ENCODE measurements at regions not wholly inside any gene's neighbourhood (a gene's known extent, or its start where the extent isn't known, plus 50 kb on each side); places are given as distances from the start of the nearest gene placed in this dataset.
A peak's percentile ranks its signal among the peaks of the same experiment; 100 is the strongest.
"Not testable (repeated sequence)": the region's sequence is repeated elsewhere in the genome, so short reads cannot be mapped to it uniquely, and the experiment has no call there.

DNA sequence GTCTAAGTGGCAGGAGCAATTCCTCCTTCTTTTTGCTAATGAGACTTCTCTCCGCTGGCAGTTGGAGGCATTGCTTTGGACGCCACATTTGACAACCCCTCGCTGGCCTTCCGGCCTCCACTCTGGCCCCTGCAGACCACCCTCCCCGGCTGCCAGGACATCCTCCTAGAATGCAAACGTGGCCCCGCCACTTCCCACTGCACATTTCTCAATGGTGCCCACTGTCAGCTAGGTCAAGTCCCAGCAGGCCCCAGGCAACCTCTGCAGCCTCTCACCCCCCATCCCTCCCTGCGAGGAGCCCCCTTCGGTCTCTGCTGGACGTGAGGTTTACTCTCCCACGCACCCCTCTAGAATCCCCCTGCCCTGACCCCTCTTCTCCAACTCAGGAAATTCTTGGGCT is 250.3 kb downstream of the FOXL1 start:
- no peak for DNase-seq (ENCODE audit: low read depth)

DNA sequence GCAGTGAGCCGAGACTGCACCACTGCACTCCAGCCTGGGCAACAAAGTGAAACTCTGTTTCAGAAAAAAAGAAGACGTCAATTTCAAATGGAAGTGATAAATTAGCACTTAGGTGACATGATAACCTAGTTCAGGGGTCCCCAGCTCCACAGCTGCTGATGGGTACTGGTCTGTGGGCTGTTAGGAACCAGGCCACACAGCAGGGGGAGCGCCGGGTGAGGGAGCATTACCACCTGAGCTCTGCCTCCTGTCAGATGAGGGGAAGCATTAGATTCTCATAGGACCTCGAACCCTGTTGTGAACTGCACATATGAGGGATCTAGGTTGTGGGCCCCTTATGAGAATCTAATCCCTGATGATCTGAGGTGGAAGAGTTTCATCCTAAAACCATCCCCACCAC is 253.0 kb downstream of the FOXL1 start:
- DNase-seq (ENCODE audit: low read depth): no peak

DNA sequence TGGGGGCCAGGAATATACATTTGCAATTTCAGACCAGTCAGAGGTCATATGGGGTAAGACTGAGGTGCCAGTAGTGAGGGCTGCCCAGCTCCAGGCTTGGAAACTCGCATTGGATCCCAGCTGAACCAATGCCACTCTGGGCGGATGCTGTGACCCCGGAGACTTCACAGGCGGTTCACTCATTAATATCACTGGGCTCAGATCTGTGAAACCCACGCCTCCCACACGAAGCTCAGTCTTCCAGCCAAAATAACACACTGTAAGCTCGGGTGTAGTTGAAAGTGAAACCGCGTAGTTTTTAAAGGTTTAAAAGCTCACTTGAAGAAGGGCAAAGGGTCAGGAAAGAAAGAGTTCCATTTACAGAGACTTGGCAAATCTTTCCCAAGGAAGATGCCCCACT is 254.8 kb downstream of the FOXL1 start:
- DNase-seq (ENCODE audit: low read depth): peak; percentile 15

DNA sequence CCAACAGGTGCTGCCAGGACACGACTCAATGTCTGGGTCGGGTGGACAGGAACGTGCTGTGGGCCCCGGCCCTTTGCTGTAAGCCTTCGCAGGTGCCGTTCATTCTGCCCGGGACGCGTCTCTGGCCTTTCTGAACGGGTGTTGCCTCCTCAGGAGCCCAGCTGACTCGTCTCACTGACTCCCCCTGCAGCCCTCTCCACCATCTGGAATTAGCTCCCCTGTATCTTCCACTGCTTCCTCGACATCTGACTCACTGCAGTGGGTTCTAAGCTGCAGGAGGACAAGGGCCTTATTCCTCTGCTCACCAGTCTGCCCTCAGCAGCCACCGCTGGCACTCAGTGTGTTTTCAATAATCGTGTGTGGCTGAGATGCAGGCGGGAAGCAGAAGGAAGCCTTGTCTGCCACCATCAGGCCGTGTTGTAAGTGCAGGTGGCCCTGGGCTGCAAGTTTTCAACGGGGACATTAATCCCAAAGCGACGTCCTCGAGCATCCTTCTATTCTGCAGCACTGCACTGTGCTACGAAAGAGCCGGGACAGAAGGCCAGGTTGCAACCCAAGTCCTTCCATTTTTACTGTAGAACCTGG is 256.2 kb downstream of the FOXL1 start:
- DNase-seq (ENCODE audit: low read depth): peak; percentile 43

DNA sequence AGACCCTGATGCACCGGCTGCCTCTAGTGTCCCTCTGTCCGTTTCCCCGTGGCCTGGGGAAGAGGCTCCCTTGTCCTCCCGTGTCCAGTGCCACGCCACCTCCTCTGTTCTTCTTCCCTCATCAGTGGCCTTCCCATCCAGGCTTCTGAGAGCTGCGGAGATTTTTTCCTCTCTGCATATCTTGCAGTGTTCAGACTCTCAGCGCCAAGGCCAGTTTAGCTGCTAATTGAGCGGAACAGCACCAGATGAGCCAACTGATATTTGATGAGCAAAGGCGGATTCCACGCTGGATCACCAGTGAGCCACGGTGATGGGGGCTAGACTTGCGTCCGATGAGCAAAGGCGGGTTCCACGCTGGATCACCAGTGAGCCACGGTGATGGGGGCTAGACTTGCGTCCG is 257.6 kb downstream of the FOXL1 start:
- DNase-seq (ENCODE audit: low read depth): no peak

DNA sequence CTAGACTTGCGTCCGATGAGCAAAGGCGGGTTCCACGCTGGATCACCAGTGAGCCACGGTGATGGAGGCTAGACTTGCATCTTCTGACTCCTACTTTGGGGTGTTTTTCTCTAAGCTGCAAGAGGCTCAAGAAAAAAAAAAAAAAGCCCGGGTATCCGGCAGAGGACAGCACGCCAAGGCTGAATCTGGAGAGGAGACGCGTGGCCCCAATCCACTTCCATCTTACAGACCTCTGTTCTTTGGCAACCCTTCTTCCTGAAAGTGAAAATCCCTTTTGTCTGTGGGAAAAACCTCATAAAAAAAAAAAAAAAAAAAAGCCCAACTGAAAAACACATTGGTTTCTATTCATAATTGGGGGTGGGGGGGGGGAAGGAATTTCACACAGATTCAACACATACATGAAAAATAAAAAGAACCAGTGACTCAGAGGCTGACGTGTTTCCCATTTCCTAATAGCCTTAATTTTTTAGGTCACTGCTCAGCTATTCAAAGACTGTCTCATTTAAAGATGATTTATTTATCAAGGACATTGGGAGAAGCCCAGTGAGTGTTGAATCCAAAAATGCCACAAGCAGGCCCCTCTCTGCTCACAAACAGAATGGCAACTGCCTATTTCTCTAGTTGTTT is 258.3 kb downstream of the FOXL1 start:
- peak; percentile 92 for DNase-seq (ENCODE audit: low read depth)

DNA sequence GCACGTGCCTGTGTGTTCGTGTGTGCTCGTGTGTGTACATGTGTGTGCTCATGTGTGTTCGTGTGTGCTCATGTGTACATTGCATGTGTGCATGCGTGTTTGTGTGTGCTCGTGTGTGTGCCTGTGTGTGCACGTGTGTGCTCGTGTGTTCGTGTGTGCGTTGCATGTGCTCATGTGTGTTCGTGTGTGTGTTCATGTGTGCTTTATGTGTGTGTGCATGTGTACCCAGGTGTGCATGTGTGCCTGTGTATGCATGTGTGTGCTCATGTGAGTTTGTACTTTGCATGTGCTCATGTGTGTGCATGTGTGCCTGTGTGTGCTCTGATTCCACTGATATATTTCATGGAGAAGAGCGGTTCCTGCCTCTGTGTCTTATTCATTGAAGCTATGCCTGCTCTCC is 265.5 kb downstream of the FOXL1 start:
- no peak for DNase-seq (ENCODE audit: low read depth)

DNA sequence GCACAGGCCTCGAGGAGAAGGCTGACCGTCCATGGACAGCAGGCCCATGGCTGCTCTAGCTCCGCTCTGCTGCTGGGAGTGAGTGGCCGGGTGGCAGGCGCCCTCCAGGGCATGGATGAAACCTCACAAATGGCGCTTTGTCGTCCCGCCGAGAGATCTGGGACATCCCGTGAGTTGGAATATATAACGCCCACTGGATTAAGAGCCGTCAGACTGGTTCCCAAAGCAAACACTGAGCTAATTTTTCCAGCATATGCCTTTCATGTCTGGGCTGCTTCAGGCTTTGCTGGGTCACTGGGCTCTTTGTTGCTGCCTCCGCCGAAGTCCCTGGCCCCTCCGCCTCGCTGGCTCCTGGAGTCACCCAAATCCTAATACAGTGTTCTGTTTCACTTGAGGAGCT is 266.3 kb downstream of the FOXL1 start:
- DNase-seq (ENCODE audit: low read depth): no peak

DNA sequence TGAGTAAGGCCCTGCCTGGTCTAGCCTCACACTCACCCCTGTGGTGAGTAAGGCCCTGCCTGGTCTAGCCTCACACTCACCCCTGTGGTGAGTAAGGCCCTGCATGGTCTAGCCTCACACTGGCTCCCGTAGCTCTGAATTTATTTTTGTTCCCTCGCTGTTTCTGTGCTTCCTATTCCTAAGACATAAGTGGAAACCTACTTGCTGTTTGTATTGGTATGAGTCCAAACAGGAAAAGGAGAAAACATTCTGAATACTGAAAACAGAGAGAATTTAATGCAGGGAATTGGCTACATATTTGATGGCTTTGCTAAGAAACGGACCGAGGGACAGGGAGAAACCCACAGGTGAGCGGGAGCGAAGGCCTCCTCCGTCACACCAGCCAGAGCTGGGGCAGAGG is 267.8 kb downstream of the FOXL1 start:
- DNase-seq (ENCODE audit: low read depth): no peak

DNA sequence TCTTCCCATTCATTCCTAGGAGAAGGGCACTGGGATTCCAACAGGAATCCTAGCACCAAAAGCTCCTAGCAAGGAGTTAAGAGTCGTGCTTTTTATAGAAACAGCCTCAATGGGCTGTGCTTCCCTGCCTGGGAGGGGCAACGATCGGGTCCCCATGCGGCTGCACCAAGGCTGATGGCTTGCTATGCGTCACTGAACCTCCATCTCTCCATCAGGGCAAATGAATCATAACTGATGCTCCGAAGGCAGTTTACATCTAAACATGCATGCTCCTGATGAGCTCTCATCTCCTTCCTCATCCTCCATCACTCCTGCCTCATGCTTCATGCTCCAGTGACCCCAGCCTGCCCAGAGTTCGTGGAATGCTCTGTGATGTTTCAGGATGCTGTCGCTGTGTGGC is 270.5 kb downstream of the FOXL1 start:
- DNase-seq (ENCODE audit: low read depth): peak; percentile 23

DNA sequence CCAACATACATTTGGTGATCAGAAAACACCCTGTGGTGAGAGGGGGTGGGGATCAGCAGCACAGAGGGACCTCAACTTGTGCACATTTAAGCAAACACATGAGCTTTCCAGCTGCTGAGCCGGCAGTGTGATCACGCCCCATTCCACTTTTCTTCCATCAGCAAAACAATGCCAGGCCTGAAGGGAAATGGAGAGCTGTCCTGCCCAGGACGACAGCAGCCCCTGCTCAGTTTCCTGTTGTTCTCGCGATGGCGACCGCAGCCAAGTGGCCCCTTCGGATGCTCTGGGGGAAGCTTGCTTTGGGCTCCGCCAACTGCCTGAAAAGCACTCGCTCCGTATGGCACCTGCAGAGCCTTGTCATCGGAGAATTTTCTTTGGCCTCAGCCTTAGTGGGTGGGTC is 272.3 kb downstream of the FOXL1 start:
- DNase-seq (ENCODE audit: low read depth): no peak

DNA sequence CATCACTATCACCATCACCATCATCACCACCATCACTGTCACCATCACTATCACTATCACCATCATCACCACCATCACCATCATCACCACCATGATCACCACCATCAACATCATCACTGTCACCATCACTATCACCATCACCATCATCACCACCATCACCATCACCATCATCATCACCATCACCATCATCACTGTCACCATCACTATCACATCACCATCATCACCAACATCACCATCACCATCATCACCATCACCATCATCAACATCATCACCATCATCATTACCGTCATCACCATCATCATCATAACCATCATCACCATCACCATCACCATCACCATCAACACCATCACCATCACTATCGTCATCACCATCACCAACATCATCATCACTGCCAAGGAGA is 273.8 kb downstream of the FOXL1 start:
- no peak for DNase-seq (ENCODE audit: low read depth)

DNA sequence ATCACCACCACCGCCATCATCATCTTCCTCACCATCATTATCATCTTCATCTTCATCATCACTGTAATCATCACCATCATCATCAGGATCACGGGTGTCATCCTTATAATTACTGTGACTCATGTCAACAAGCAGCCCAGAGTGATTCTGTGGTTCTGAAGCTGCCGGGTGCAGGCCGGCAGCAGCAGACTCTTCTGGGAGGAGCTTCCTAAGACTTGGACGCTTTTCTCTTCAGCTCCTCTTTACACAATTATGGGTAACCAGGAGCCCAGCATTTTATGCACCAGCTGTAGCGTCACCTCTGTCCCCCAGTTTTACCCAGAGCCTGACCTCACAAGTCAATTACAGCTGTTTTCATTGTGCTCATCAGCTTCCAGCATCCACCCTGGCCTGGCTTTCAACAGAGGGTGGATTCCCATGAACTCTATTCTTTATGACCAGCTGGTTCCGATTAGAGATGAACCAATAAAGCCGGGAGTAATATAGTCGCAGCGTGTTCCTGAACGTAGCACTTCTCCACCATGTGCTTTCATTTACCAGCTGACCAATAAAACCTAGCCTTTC is 275.8 kb downstream of the FOXL1 start:
- peak; percentile 13 for DNase-seq (ENCODE audit: low read depth)

DNA sequence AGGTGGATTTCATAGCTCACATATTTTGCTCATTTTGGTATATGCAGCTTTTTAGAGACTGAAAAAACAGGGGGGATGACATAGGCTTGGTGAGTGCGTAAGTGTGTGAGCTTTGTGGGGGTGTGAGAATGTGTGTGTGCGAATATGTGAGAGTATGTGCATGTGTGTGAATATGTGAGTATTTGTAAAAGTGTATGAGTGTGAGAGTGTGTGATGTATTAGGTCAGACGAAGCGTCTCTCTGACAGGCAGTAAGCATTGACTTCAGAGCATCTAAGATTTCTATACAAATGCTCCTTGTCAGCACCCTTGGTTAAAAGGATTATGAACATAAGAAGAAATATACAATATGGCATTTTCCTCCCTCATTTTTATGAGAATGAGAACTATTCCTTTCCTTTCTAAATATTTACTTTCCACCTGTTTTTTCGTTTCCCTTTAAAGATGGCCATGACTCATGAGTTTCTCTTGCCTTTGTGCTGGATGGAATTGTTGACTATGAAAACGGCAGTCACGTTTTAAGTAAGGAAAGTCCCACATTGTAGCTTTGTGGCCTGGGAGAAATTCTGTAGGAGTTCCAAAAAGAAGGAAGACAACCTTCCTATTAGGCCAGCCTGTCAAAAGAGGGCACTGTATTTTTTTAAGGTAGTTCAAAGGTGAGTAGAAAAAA is 276.4 kb downstream of the FOXL1 start:
- DNase-seq (ENCODE audit: low read depth): peak; percentile 50

DNA sequence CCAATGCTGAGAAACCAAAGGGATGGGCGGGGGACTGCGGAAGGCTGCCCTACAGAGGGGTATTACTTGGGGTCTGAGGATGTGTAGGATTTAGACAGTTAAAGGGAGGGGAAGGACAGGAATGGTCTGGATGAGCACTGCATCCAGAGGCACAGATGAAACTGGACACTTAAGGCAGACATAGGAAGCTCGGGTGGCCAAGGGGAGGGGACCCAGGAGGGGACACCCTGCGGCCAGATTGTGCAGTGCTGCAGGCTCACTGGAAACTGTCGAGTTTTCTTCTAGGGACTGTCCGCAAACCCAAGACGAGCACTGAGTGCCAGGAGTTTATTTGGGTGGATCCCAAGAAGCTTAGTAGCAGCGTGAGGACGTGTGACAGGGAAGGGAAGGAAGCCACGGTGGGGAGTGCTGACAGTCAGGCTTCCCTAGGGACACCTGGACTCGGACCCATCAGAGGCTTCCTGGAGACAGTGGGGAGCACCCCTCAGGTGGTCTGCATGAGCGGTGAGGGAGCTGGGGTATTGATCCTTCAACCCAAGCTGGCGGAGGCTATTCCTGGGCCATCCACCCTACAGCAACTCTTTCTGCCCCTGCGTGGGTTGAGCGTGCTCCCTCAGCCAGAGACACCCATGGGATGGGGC is 278.7 kb downstream of the FOXL1 start:
- DNase-seq (ENCODE audit: low read depth): no peak

DNA sequence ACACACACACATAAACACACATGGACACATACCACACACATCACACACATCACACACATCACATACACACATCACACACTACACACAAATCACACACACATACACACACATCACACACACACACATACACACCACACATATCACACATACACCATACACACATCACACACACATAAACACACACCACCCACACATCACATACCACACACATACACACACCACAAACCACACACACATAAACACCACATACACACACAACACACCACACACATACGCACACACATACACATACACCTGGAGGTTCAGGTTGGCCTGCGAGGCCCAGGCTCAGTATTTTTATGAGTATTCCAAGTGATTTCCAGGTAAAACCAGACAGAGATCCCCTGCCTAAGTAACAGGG is 279.5 kb downstream of the FOXL1 start:
- DNase-seq (ENCODE audit: low read depth): no peak

DNA sequence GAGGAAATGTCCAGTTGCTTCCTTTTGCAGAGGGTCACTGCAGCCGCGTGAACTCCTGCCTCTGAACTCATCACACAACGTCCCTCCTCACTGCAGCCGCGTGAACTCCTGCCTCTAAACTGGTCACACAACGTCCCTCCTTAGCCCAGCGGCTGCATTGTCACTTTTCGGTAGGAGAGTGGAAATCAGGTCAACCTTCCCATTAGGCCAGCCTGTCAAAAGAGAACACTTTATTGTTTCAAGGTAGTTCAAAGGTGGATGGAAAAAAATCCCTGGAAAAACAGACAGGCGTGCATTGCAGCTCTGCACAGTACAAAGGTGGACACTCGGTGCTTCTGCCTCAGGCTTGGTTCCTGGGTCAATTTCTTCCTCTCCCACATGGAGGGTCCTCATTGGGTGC is 280.2 kb downstream of the FOXL1 start:
- no peak for DNase-seq (ENCODE audit: low read depth)

DNA sequence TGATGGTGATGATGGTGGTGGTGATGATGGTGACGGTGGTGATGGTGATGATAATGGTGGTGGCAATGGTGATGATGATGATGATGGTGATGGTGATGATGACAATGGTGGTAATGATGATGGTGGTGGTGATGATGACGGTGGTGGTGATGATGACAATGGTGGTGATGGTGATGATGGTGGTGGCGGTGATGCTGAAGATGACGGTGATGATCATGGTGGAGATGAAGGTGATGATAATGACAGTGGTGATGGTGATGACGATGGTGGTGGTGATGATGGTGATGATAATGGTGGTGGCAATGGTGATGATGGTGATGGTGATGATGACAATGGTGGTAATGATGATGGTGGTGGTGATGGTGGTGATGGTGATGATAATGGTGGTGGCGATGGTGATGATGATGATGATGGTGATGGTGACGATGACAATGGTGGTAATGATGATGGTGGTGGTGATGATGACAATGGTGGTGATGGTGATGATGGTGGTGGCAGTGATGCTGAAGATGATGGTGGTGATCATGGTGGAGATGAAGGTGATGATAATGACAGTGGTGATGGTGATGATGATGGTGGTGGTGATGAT is 283.0 kb downstream of the FOXL1 start:
- not testable (repeated sequence) for DNase-seq (ENCODE audit: low read depth)

DNA sequence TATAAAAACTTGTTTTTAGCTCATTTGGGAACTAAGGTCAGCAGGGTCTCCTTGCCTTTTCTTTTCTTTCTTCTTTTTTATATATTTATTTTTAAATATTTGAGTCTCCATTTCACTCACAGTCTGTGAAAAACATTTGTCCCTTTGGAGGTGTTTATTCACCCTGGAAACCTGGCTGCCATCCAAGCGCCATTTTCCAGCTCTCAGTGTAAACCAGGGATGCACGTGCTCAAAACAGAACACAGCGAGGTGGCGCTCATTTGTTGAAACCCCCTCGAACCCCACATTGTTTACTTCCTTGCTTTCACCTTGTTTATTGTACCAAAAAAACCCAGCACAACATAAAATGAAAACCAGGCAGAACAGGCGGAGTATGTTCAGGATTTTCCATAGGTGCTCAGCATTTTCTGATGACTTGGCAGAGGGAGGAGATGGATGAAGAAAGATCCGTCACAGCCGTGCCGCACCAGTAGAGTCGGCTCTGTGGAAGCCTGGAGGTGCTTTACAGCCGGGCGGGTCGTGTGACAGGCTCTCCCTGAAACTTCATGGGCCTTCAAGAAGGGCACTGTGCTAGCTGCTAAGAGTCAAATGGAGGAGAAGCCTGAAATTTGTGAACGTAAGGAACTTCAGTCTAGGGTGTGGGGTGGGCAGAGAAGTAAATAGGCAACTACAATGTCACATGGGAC is 284.4 kb downstream of the FOXL1 start:
- DNase-seq (ENCODE audit: low read depth): peak; percentile 31

DNA sequence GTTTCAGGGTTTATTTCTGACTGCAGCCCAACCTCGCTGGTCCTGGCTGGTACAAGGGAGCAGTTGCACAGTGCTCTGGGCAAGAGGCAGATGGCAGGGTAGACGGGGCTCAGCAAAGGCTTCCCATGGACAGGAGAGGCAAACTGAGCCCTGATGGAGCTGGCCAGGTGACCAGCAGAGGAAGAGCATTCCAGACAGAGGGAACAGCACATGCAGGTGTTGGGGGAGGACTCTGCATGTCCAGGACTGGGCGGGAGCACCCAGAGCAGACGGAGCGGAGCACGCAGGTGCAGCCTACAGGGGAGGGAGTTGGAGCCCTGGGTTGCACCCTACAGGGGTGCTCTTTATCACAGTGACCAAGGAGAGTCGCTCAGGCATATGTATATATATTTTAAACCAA is 285.3 kb downstream of the FOXL1 start:
- no peak for DNase-seq (ENCODE audit: low read depth)

DNA sequence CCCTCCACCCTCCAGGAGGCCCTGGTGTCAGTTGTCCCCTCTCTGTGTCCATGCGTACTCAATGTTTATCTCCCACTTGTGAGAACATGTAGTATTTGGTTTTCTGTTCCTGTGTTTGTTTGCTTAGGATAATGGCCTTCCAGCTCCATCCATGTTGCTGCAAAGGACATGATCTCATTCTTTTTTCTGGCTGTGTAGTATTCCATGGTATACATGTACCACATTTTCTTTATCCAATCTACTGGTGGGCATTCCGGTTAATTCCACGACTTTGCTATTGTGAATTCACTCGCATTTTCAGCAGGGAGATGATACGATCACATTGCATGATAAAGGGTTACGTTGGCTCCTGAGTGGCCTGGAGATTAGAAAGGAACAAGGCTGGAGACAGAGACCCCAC is 286.2 kb downstream of the FOXL1 start:
- DNase-seq (ENCODE audit: low read depth): no peak

All from M059J (cell line).